ENCODE measurements at regions not wholly inside any gene's neighbourhood (a gene's known extent, or its start where the extent isn't known, plus 50 kb on each side); places are given as distances from the start of the nearest gene placed in this dataset.

DNA sequence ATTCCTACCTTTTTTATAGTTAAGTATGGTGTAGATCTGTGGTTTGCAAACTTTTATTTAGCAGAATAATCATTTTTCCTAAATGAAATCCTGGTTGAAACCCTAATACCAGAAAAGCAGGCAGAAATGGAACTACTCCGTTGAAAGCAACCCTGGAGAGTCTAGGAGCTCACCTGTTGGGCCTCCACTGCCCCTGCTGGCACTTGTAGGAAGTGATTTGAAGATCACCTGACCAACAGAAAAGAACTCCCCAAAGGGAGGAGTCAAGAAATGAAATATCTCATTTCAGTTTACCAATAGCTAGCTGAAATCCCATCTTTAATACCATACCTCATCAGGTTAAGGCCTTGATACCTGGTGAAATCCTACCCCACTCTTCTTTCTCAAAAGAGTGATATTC is 277.1 kb downstream of the KLHL13 start:
- TF ChIP-seq, protein P1, sequence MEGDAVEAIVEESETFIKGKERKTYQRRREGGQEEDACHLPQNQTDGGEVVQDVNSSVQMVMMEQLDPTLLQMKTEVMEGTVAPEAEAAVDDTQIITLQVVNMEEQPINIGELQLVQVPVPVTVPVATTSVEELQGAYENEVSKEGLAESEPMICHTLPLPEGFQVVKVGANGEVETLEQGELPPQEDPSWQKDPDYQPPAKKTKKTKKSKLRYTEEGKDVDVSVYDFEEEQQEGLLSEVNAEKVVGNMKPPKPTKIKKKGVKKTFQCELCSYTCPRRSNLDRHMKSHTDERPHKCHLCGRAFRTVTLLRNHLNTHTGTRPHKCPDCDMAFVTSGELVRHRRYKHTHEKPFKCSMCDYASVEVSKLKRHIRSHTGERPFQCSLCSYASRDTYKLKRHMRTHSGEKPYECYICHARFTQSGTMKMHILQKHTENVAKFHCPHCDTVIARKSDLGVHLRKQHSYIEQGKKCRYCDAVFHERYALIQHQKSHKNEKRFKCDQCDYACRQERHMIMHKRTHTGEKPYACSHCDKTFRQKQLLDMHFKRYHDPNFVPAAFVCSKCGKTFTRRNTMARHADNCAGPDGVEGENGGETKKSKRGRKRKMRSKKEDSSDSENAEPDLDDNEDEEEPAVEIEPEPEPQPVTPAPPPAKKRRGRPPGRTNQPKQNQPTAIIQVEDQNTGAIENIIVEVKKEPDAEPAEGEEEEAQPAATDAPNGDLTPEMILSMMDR (conservative IDR thresholded peaks at IDR 0.05; ENCODE audit: low read length) = peak; percentile 19
- no peak for TF ChIP-seq EZH2phosphoT487 (IDR thresholded peaks at IDR 0.05; ENCODE audit: borderline replicate concordance)
